Endothelial cell of umbilical vein (primary cell): ENCODE measurements at regions not wholly inside any gene's neighbourhood (a gene's known extent, or its start where the extent isn't known, plus 50 kb on each side); places are given as distances from the start of the nearest gene placed in this dataset.

Experiments used
- BruUV-seq: library from RNA; stranded (reverse); fragments of 400-500 nt; replicated peaks from 2 replicates; lab custom pipeline; 2021; lab: Mats Ljungman, UMichigan
- CTCF ChIA-PET: fragments of 300-600, 350-600 bp; sonication (Branson Sonifier 250); formaldehyde crosslinking; loops from one replicate; lab custom pipeline; 2021; ENCODE audit warnings: antibody characterized with exemption, inconsistent platforms; lab: Charles Lee
- POLR2A ChIA-PET: fragments of 300-600, 350-600 bp; sonication (Branson Sonifier 250); formaldehyde crosslinking; loops from one replicate; lab custom pipeline; 2021; ENCODE audit warnings: antibody characterized with exemption, inconsistent platforms; lab: Charles Lee
- DNase-seq: peaks from one replicate; pipeline ENCODE4 v3.0.0-alpha.2; 2011; ENCODE audit warnings: low read depth, low spot score
- FAIRE-seq: peaks from 2 replicates; lab custom pipeline; 2011; peaks lifted over from hg19 to GRCh38; lab: Jason Lieb, UNC
- H2AFZ ChIP-seq: 2 replicates; pipeline ENCODE4 v1.6.0; 2012; ENCODE audit warnings: low read depth, low read length, control low read depth, inconsistent platforms
- H3K27ac ChIP-seq: 2 replicates; pipeline ENCODE4 v1.5.1; 2011; ENCODE audit warnings: low read depth, mild to moderate bottlenecking, control low read depth, low read length, moderate library complexity; ENCODE audit not compliant: insufficient read depth
- H3K27me3 ChIP-seq, 2 experiments: 2 replicates each; pipeline versions ENCODE4 v1.6.0 to v1.6.1; 2011; ENCODE audit warnings: low read length in 2 of 2, mixed read lengths in 1 of 2; ENCODE audit not compliant: control insufficient read depth in 2 of 2, insufficient read depth in 2 of 2
- H3K36me3 ChIP-seq, 2 experiments: 2 replicates in 1 of 2; 3 replicates in 1 of 2; pipeline ENCODE4 v1.5.1; 2011; ENCODE audit warnings: low read length in 2 of 2, mild to moderate bottlenecking in 1 of 2, moderate library complexity in 1 of 2; ENCODE audit not compliant: control insufficient read depth in 2 of 2, insufficient read depth in 2 of 2; ENCODE audit errors: extremely low read depth in 1 of 2
- H3K4me1 ChIP-seq: 3 replicates; pipeline ENCODE4 v1.5.1; 2011; ENCODE audit warnings: mild to moderate bottlenecking, low read length; ENCODE audit not compliant: control insufficient read depth, insufficient read depth; ENCODE audit errors: extremely low read depth
- H3K4me2 ChIP-seq: 2 replicates; pipeline ENCODE4 v1.6.1; 2011; ENCODE audit warnings: low read length, control low read depth, mixed read lengths; ENCODE audit not compliant: insufficient read depth
- H3K4me3 ChIP-seq, 3 experiments: fragments of 200-600 bp in 1 of 3; sonication (generic), shearing (Covaris generic) in 1 of 3; replicated peaks in 1 of 3; 2 replicates each; pipeline ENCODE4 v1.5.1; 2011 to 2016; ENCODE audit warnings: control low read depth in 3 of 3, low read length in 3 of 3, mild to moderate bottlenecking in 2 of 3, inconsistent platforms in 1 of 3, low read depth in 1 of 3, moderate library complexity in 1 of 3; ENCODE audit not compliant: insufficient read depth in 1 of 3
- H3K79me2 ChIP-seq: 2 replicates; pipeline ENCODE4 v1.6.0; 2012; ENCODE audit warnings: low read length, inconsistent platforms; ENCODE audit not compliant: control insufficient read depth, insufficient read depth
- H3K9ac ChIP-seq: replicated peaks from 2 replicates; pipeline ENCODE3; 2011; ENCODE audit warnings: low read length, control low read depth; ENCODE audit not compliant: insufficient read depth; ENCODE audit errors: extremely low read depth
- H3K9me1 ChIP-seq: replicated peaks from 3 replicates; pipeline ENCODE4 v1.6.0; 2011; ENCODE audit warnings: mild to moderate bottlenecking, low read length; ENCODE audit not compliant: control insufficient read depth, insufficient read depth; ENCODE audit errors: extremely low read depth
- H3K9me3 ChIP-seq: replicated peaks from 2 replicates; pipeline ENCODE4 v1.5.1; 2012; ENCODE audit warnings: low read length, inconsistent platforms; ENCODE audit not compliant: control insufficient read depth, insufficient read depth
- H4K20me1 ChIP-seq: replicated peaks from 2 replicates; pipeline ENCODE3; 2011; ENCODE audit warnings: mild to moderate bottlenecking, low read length; ENCODE audit not compliant: control insufficient read depth, insufficient read depth; ENCODE audit errors: extremely low read depth
- EZH2 ChIP-seq: IDR thresholded peaks from 2 replicates; pipeline ENCODE4 v1.6.1; 2012; ENCODE audit warnings: borderline replicate concordance, low read depth, mild to moderate bottlenecking, moderate library complexity, low read length, inconsistent platforms; ENCODE audit not compliant: severe bottlenecking
- FOS ChIP-seq: IDR thresholded peaks from 2 replicates; pipeline ENCODE4 v1.6.1; 2011; ENCODE audit warnings: mild to moderate bottlenecking, low read length, moderate library complexity, borderline replicate concordance; ENCODE audit not compliant: insufficient read depth
- GATA2 ChIP-seq: IDR thresholded peaks from 2 replicates; pipeline ENCODE4 v1.7.0; 2011; ENCODE audit warnings: low read depth, mild to moderate bottlenecking, moderate library complexity, mixed read lengths, low read length; ENCODE audit not compliant: insufficient read length, insufficient read depth
- JUN ChIP-seq: IDR thresholded peaks from 2 replicates; pipeline ENCODE4 v1.6.1; 2011; ENCODE audit warnings: borderline replicate concordance, low read depth; ENCODE audit not compliant: insufficient read length, insufficient read depth
- MYC ChIP-seq: IDR thresholded peaks from one replicate; pipeline ENCODE4 v1.6.1; 2011; ENCODE audit warnings: mild to moderate bottlenecking, low read depth, low read length
- POLR2A ChIP-seq: IDR thresholded peaks from 2 replicates; pipeline ENCODE4 v1.6.1; 2012; ENCODE audit warnings: low read depth, mild to moderate bottlenecking, control low read depth, low read length
- POLR2AphosphoS5 ChIP-seq: IDR thresholded peaks from 2 replicates; pipeline ENCODE4 v1.6.1; 2012; ENCODE audit warnings: low read depth, mild to moderate bottlenecking, control low read depth, low read length, moderate library complexity; ENCODE audit not compliant: insufficient read depth
- dilution Hi-C: fragments of 300-500 bp; cut with MboI; formaldehyde crosslinking; loops from one replicate; pipeline ENCODE4 v1.15.0; 2019; ENCODE audit warnings: low sequenced_read_pairs; ENCODE audit not compliant: extremely low pct_ligation_motif_present
- intact Hi-C: fragments of 100-400 bp; cut with micrococcal nuclease; formaldehyde crosslinking; loops from one replicate; pipeline ENCODE4 v1.10.0; 2022
- TF ChIP-seq, protein P1 (sequence below): IDR thresholded peaks from 2 replicates; pipeline ENCODE4 v1.6.1; 2011; ENCODE audit not compliant: insufficient read depth, insufficient read length
- TF ChIP-seq, protein P2 (sequence below), 2 donors: IDR thresholded peaks; 1 replicate in 1 of 2; 2 replicates in 1 of 2; pipeline ENCODE4 v1.5.1; 2011; ENCODE audit warnings: low read length in 2 of 2, mild to moderate bottlenecking in 2 of 2, moderate library complexity in 2 of 2, control low read depth in 1 of 2, inconsistent platforms in 1 of 2, low read depth in 1 of 2; ENCODE audit not compliant: insufficient read depth in 1 of 2; ENCODE audit errors: extremely low read depth in 1 of 2

GRCh38 chr2:181395851-181396250 is 61.3 kb upstream of the ITGA4 start:
- no peak overlapping the region for H3K4me2 ChIP-seq
- H3K9me1 ChIP-seq = no peaks in the 10 kb centered on the region
- intact Hi-C loops = no loop called here
- H3K27me3 ChIP-seq = no peaks in the 10 kb centered on the region
- no peak for TF ChIP-seq EZH2
- no peak for TF ChIP-seq MYC
- no peak for TF ChIP-seq JUN
- TF ChIP-seq GATA2 = no peak
- no peak for TF ChIP-seq FOS
- TF ChIP-seq, protein P1, sequence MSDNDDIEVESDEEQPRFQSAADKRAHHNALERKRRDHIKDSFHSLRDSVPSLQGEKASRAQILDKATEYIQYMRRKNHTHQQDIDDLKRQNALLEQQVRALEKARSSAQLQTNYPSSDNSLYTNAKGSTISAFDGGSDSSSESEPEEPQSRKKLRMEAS = no peak
- TF ChIP-seq, protein P2, sequence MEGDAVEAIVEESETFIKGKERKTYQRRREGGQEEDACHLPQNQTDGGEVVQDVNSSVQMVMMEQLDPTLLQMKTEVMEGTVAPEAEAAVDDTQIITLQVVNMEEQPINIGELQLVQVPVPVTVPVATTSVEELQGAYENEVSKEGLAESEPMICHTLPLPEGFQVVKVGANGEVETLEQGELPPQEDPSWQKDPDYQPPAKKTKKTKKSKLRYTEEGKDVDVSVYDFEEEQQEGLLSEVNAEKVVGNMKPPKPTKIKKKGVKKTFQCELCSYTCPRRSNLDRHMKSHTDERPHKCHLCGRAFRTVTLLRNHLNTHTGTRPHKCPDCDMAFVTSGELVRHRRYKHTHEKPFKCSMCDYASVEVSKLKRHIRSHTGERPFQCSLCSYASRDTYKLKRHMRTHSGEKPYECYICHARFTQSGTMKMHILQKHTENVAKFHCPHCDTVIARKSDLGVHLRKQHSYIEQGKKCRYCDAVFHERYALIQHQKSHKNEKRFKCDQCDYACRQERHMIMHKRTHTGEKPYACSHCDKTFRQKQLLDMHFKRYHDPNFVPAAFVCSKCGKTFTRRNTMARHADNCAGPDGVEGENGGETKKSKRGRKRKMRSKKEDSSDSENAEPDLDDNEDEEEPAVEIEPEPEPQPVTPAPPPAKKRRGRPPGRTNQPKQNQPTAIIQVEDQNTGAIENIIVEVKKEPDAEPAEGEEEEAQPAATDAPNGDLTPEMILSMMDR (IDR thresholded peaks at IDR 0.05; ENCODE audit: extremely low read depth in 1 of 2, insufficient read depth in 1 of 2, low read depth in 1 of 2, low read length in 2 of 2) = no peak
- TF ChIP-seq POLR2A = no peak
- TF ChIP-seq POLR2AphosphoS5 = no peak
- DNase-seq (no peak), FAIRE-seq (no peak)
- no peaks in the 10 kb centered on the region for H3K36me3 ChIP-seq
- no peak overlapping the region for H2AFZ ChIP-seq
- H3K9me3 ChIP-seq = no peaks in the 10 kb centered on the region
- no TSS peak for BruUV-seq
- no peak overlapping the region for H3K9ac ChIP-seq
- no peaks in the 10 kb centered on the region for H3K79me2 ChIP-seq
- no peak overlapping the region for H3K4me3 ChIP-seq
- H3K27ac ChIP-seq = no peak overlapping the region
- POLR2A ChIA-PET = no interaction called here
- CTCF ChIA-PET = interaction anchor here (1.0 kb wide), 1 partner anchor 71 kb away, joined by 3 read pairs; no protein-coding TSS in a partner anchor
- H3K4me1 ChIP-seq = peaks cover 2% of the 10 kb centered on the region
- no peaks in the 10 kb centered on the region for H4K20me1 ChIP-seq
- dilution Hi-C loops = no loop called here
